AG04450 (cell line): ENCODE measurements at regions not wholly inside any gene's neighbourhood (a gene's known extent, or its start where the extent isn't known, plus 50 kb on each side); places are given as distances from the start of the nearest gene placed in this dataset.

Experiments
- CTCF ChIA-PET: fragments of 300-600, 350-600 bp; formaldehyde crosslinking; extraction: SDS; loops from one replicate; lab custom pipeline; 2022; ENCODE audit warnings: antibody characterized with exemption, inconsistent platforms; lab: Charles Lee
- POLR2A ChIA-PET: fragments of 350-600 bp; formaldehyde crosslinking; extraction: SDS; loops from one replicate; lab custom pipeline; 2021; ENCODE audit warnings: antibody characterized with exemption, inconsistent platforms; lab: Yijun Ruan, JAX
- DNase-seq: peaks from one replicate; pipeline ENCODE4 v3.0.0-alpha.2; 2011; ENCODE audit warnings: low read depth, low spot score
- H3K27ac ChIP-seq: one replicate; pipeline ENCODE4 v1.5.1; 2012; ENCODE audit warnings: low read depth, low read length, control low read depth
- H3K27me3 ChIP-seq: one replicate; pipeline ENCODE4 v1.6.0; 2012; ENCODE audit warnings: low read length; ENCODE audit not compliant: control insufficient read depth, insufficient read depth
- H3K4me3 ChIP-seq: 2 replicates; pipeline ENCODE4 v1.5.1; 2011; ENCODE audit warnings: mild to moderate bottlenecking, low read depth, low read length, control low read depth
- H3K9me3 ChIP-seq: 2 replicates; pipeline ENCODE4 v1.5.1; 2012; ENCODE audit warnings: low read length; ENCODE audit not compliant: control insufficient read depth, insufficient read depth
- TF ChIP-seq, protein P1 (sequence below): IDR thresholded peaks from 2 replicates; pipeline ENCODE4 v1.5.1; 2011; ENCODE audit warnings: low read depth, low read length, control low read depth, inconsistent platforms

GRCh38 chr4:62490635-62491034 lies 1290.5 kb downstream of the ADGRL3 start:
- TF ChIP-seq, protein P1, sequence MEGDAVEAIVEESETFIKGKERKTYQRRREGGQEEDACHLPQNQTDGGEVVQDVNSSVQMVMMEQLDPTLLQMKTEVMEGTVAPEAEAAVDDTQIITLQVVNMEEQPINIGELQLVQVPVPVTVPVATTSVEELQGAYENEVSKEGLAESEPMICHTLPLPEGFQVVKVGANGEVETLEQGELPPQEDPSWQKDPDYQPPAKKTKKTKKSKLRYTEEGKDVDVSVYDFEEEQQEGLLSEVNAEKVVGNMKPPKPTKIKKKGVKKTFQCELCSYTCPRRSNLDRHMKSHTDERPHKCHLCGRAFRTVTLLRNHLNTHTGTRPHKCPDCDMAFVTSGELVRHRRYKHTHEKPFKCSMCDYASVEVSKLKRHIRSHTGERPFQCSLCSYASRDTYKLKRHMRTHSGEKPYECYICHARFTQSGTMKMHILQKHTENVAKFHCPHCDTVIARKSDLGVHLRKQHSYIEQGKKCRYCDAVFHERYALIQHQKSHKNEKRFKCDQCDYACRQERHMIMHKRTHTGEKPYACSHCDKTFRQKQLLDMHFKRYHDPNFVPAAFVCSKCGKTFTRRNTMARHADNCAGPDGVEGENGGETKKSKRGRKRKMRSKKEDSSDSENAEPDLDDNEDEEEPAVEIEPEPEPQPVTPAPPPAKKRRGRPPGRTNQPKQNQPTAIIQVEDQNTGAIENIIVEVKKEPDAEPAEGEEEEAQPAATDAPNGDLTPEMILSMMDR, result no peak
- DNase-seq, result no peak
- H3K27ac ChIP-seq, result no peak overlapping the region
- no peak overlapping the region for H3K4me3 ChIP-seq
- ChIA-PET CTCF (no interaction called here), POLR2A (no interaction called here)
- peaks cover 25% of the 10 kb centered on the region for H3K9me3 ChIP-seq
- H3K27me3 ChIP-seq, result no peaks in the 10 kb centered on the region

DNA sequence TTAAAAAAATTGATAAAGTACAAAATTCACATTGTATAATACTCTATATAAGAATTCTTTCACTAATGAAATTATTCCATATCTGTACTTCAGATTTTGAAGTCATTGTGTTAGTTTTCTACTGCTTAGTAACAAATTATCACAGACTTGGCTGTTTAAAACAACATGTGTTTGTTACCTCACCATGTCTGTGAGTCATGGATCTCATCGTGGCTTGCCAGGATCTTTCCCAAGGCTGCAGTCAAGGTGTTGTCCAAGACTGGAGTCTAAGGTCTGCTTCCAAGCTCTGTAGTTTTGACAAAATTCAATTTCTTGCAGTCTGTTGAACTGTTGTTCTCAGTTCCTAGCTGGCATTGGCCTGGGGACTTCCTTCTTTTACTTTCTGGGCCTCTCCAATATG lies 1286.9 kb downstream of the ADGRL3 start:
- ChIA-PET POLR2A (no interaction called here), CTCF (no interaction called here)
- DNase-seq, result no peak
- TF ChIP-seq, protein P1, result no peak
- H3K9me3 ChIP-seq, result peaks cover 18% of the 10 kb centered on the region
- H3K4me3 ChIP-seq, result no peak overlapping the region
- H3K27ac ChIP-seq, result no peak overlapping the region
- no peaks in the 10 kb centered on the region for H3K27me3 ChIP-seq

DNA sequence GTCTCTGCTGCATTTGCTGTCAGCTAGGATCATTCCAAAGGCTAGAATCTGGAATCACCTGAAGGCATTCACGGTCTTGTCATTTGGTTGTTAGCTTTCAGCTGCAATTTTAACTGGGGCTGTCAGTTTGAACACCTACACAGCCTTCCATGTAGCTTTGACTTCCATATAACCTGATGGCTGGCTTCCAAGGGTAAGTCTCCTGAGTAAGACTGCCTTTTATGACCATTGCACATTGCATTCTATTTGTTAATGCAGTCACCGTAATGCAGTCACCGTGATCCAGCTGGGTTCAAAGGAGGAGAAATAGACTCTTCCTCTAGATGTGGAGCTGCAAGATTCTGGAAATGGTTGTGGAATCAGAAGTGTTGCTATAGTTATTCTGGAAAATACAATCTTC lies 1284.2 kb downstream of the ADGRL3 start:
- TF ChIP-seq, protein P1, result no peak
- ChIA-PET POLR2A (no interaction called here), CTCF (no interaction called here)
- H3K4me3 ChIP-seq, result no peak overlapping the region
- no peak overlapping the region for H3K27ac ChIP-seq
- peaks cover 12% of the 10 kb centered on the region for H3K9me3 ChIP-seq
- H3K27me3 ChIP-seq, result no peaks in the 10 kb centered on the region
- no peak for DNase-seq

- H3K4me3 ChIP-seq, result no peak overlapping the region
- ChIA-PET POLR2A (no interaction called here), CTCF (no interaction called here)
- H3K27me3 ChIP-seq, result no peaks in the 10 kb centered on the region
- peaks cover 10% of the 10 kb centered on the region for H3K9me3 ChIP-seq
- no peak overlapping the region for H3K27ac ChIP-seq
- no peak for DNase-seq
- TF ChIP-seq, protein P1, result no peak
Measured at GRCh38 chr4:62482355-62482754, 1282.2 kb downstream of the ADGRL3 start.

- Histone ChIP-seq H3K27me3 (no peaks in the 10 kb centered on the region), H3K27ac (no peak overlapping the region), H3K4me3 (no peak overlapping the region), H3K9me3 (peaks cover 6% of the 10 kb centered on the region; the same call in 1 of the 2 replicates)
- POLR2A ChIA-PET, result no interaction called here
- no peak for DNase-seq
- CTCF ChIA-PET, result no interaction called here
- TF ChIP-seq, protein P1, result no peak
Measured at GRCh38 chr4:62475596-62475995, 1275.5 kb downstream of the ADGRL3 start.
